GM23338 (cell line): ENCODE measurements at regions not wholly inside any gene's neighbourhood (a gene's known extent, or its start where the extent isn't known, plus 50 kb on each side); places are given as distances from the start of the nearest gene placed in this dataset.

Experiments
- ATAC-seq: fragments of 200-7000 bp; cut with Tn5 transposase; 3 replicates; pipeline ENCODE4 v1.9.1; 2020
- DNase-seq: peaks from one replicate; pipeline ENCODE4 v3.0.0-alpha.2; 2015; ENCODE audit warnings: low spot score
- H2AFZ ChIP-seq: fragments of 200-600 bp; sonication (generic); 2 replicates; pipeline ENCODE4 v1.8.0; 2016; ENCODE audit warnings: antibody characterized with exemption, mild to moderate bottlenecking, moderate library complexity
- H3F3A ChIP-seq: fragments of 200-600 bp; sonication (generic); replicated peaks from 2 replicates; pipeline ENCODE4 v1.8.0; 2017; ENCODE audit warnings: antibody characterized with exemption, mixed run types, low read depth
- H3K27ac ChIP-seq: fragments of 200-600 bp; sonication (generic); 2 replicates; pipeline ENCODE4 v1.6.1; 2016; ENCODE audit warnings: low read depth
- H3K27me3 ChIP-seq: fragments of 200-600 bp; sonication (generic); 2 replicates; pipeline ENCODE4 v1.8.0; 2016; ENCODE audit warnings: mild to moderate bottlenecking, mixed run types, moderate library complexity; ENCODE audit not compliant: insufficient read depth
- H3K36me3 ChIP-seq: fragments of 200-600 bp; sonication (generic); 2 replicates; pipeline ENCODE4 v1.8.0; 2016; ENCODE audit warnings: mild to moderate bottlenecking; ENCODE audit not compliant: insufficient read depth
- H3K4me1 ChIP-seq: fragments of 200-600 bp; sonication (generic); 2 replicates; pipeline ENCODE4 v1.8.0; 2016; ENCODE audit warnings: mild to moderate bottlenecking, moderate library complexity; ENCODE audit not compliant: insufficient read depth
- H3K4me2 ChIP-seq: fragments of 200-600 bp; sonication (generic); 2 replicates; pipeline ENCODE4 v1.7.1; 2017; ENCODE audit warnings: mixed run types
- H3K4me3 ChIP-seq: fragments of 200-600 bp; sonication (generic); 2 replicates; pipeline ENCODE4 v1.6.1; 2016; ENCODE audit warnings: mixed run types
- H3K79me2 ChIP-seq: fragments of 200-600 bp; sonication (generic); replicated peaks from 2 replicates; pipeline ENCODE4 v1.8.0; 2017; ENCODE audit warnings: mild to moderate bottlenecking; ENCODE audit not compliant: insufficient read depth
- H3K9me2 ChIP-seq: fragments of 200-600 bp; sonication (generic); 2 replicates; pipeline ENCODE4 v1.8.0; 2017; ENCODE audit not compliant: insufficient read depth
- H4K20me1 ChIP-seq: fragments of 200-600 bp; sonication (generic); replicated peaks from 2 replicates; pipeline ENCODE4 v1.8.0; 2017; ENCODE audit warnings: mild to moderate bottlenecking; ENCODE audit not compliant: insufficient read depth
- H3K27ac Mint-ChIP-seq: 2 replicates; pipeline ENCODE4 v1.8.0; 2020; ENCODE audit warnings: inconsistent platforms, mild to moderate bottlenecking, moderate library complexity, mixed read lengths
- H3K27me3 Mint-ChIP-seq: 3 replicates; pipeline ENCODE4 v1.8.0; 2022; ENCODE audit warnings: low read depth, mild to moderate bottlenecking, moderate library complexity, mixed read lengths, inconsistent platforms; ENCODE audit not compliant: insufficient read depth, poor library complexity
- H3K36me3 Mint-ChIP-seq: 3 replicates; pipeline ENCODE4 v1.8.0; 2021; ENCODE audit warnings: low read depth, mild to moderate bottlenecking, inconsistent platforms, moderate library complexity, mixed read lengths
- H3K4me1 Mint-ChIP-seq: 3 replicates; pipeline ENCODE4 v1.8.0; 2020; ENCODE audit warnings: mild to moderate bottlenecking, inconsistent platforms, mixed read lengths
- H3K4me3 Mint-ChIP-seq: 3 replicates; pipeline ENCODE4 v1.8.0; 2021; ENCODE audit warnings: moderate library complexity, mild to moderate bottlenecking, inconsistent platforms, mixed read lengths
- H3K9me3 Mint-ChIP-seq: 3 replicates; pipeline ENCODE4 v1.8.0; 2020; ENCODE audit warnings: moderate library complexity, mild to moderate bottlenecking, inconsistent platforms, mixed read lengths
- CREB1 ChIP-seq: fragments of 250-450 bp; sonication (Bioruptor Pico); IDR thresholded peaks from 2 replicates; pipeline ENCODE4 v1.5.0; 2020; ENCODE audit warnings: low read depth, mild to moderate bottlenecking, moderate library complexity
- EZH2 ChIP-seq: fragments of 200-600 bp; sonication (generic); IDR thresholded peaks from one replicate; pipeline ENCODE4 v1.8.0; 2017; ENCODE audit warnings: antibody characterized with exemption, mild to moderate bottlenecking, low read depth; ENCODE audit not compliant: unreplicated experiment
- EZH2phosphoT487 ChIP-seq: fragments of 200-600 bp; sonication (generic); IDR thresholded peaks from one replicate; pipeline ENCODE4 v1.8.1; 2018; ENCODE audit warnings: antibody characterized with exemption; ENCODE audit not compliant: unreplicated experiment
- REST ChIP-seq: IDR thresholded peaks from one replicate; pipeline ENCODE4 v1.6.1; 2018; ENCODE audit warnings: antibody characterized with exemption; ENCODE audit not compliant: unreplicated experiment
- ZNF331 ChIP-seq: fragments of 250-450 bp; sonication (Bioruptor Pico); IDR thresholded peaks from 2 replicates; pipeline ENCODE4 v1.5.0; 2020; ENCODE audit warnings: low read depth, mild to moderate bottlenecking, moderate library complexity
- ZNF462 ChIP-seq: fragments of 250-450 bp; sonication (Bioruptor Pico); IDR thresholded peaks from 2 replicates; pipeline ENCODE4 v1.5.0; 2020; ENCODE audit warnings: mild to moderate bottlenecking, moderate library complexity

- TF ChIP-seq ZNF462: no peak
Observed at GRCh38 chr5:82777106-82777505, 300.1 kb downstream of the TMEM167A start (continued).

DNA sequence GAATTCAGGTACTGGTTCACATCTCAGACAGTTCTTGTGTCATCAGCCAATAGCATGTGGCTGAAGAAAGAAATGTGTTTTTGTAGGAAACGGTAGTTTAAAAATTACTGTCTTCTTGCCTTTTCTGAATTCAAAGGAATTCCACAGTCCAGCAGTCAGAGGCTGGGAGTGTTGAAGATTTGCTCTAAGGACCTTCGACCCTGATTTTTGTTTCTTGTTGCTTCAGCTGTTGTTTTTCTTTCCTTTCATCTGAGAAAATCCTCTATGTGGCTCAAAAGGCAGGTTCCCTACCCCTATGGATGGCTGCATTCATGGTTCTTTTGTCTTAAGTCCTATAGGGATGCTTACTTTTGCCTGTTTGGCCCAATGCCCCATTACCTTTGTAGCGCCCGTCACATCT, 304.9 kb downstream of the TMEM167A start:
- H3K27me3 ChIP-seq: no peaks in the 10 kb centered on the region
- TF ChIP-seq CREB1 (CRISPR knock-in tag) (no peak), REST (no peak), ZNF462 (no peak), EZH2phosphoT487 (no peak), EZH2 (no peak), ZNF331 (no peak)

More for the DNA sequence above, 304.9 kb downstream of the TMEM167A start:
- Histone ChIP-seq H4K20me1 (no peaks in the 10 kb centered on the region), H3F3A (no peaks in the 10 kb centered on the region), H3K9me2 (peaks cover 9% of the 10 kb centered on the region; the same call in 1 of the 2 replicates), H2AFZ (no peak overlapping the region), H3K36me3 (no peaks in the 10 kb centered on the region), H3K4me2 (no peak overlapping the region), H3K4me1 (no peaks in the 10 kb centered on the region), H3K79me2 (no peaks in the 10 kb centered on the region), H3K4me3 (no peak overlapping the region), H3K27ac (no peak overlapping the region)
- ATAC-seq (no peak), DNase-seq (no peak)
- H3K36me3 Mint-ChIP-seq: peaks cover 28% of the 10 kb centered on the region
- peaks cover 37% of the 10 kb centered on the region for H3K9me3 Mint-ChIP-seq
- no peaks in the 10 kb centered on the region for H3K4me1 Mint-ChIP-seq
- H3K27me3 Mint-ChIP-seq: peaks cover 2% of the 10 kb centered on the region
- H3K27ac Mint-ChIP-seq: no peak overlapping the region
- H3K4me3 Mint-ChIP-seq: no peak overlapping the region
